ENCODE measurements at regions not wholly inside any gene's neighbourhood (a gene's known extent, or its start where the extent isn't known, plus 50 kb on each side); places are given as distances from the start of the nearest gene placed in this dataset.

DNA sequence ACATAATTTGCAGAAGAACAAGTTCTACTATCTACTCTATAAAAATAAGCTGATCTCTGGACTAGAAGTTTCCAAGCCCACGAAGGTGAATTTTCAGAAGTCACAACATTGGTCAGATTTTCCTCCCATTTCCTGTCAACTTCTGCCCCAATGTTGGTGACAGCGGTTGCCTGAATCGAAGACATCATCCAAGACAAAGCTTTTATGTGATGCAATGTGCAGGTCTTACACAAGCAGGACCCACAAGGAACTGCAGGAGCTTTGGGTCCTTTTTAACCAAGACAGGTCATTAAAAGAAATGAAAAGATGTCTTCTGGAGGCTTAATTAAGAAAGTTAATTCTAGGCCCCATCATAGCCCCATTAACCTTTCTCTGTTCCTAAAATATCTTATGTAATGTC, 125.6 kb upstream of the BLID start (continued):
- TF ChIP-seq TAF1 (IDR thresholded peaks at IDR 0.05; ENCODE audit: low read depth, low read length) (no peak), BRCA1 (IDR thresholded peaks at IDR 0.05; ENCODE audit: low read depth, low read length) (no peak), ZNF274 (IDR thresholded peaks at IDR 0.05; ENCODE audit: borderline replicate concordance, extremely low read depth, low read length) (no peak), SP1 (IDR thresholded peaks at IDR 0.05; ENCODE audit: low read depth, low read length) (no peak), HDAC6 (IDR thresholded peaks at IDR 0.05; ENCODE audit: low read depth, low read length) (no peak)

All from H1 (cell line).